HepG2 (cell line): ENCODE measurements at regions not wholly inside any gene's neighbourhood (a gene's known extent, or its start where the extent isn't known, plus 50 kb on each side); places are given as distances from the start of the nearest gene placed in this dataset.

ENCODE experiments used
- EP300 ChIP-seq, 3 experiments: sonication (generic) in 1 of 3; formaldehyde crosslinking in 1 of 3; IDR thresholded peaks; 2 replicates each; pipeline versions ENCODE4 v1.5.1 to v1.6.1; 2011 to 2020; ENCODE audit warnings: low read depth in 2 of 3, low read length in 2 of 3, borderline replicate concordance in 1 of 3, improper control_type of control experiment in 1 of 3, mild to moderate bottlenecking in 1 of 3, missing genetic modification reagents in 1 of 3, moderate library complexity in 1 of 3
- HNRNPK ChIP-seq: fragments of 200-400 bp; formaldehyde crosslinking; IDR thresholded peaks from 2 replicates; pipeline ENCODE4 v1.6.1; 2018; ENCODE audit warnings: low read length, low read depth, moderate library complexity, mild to moderate bottlenecking; ENCODE audit not compliant: poor library complexity, severe bottlenecking
- POLR2A ChIP-seq, 2 experiments: IDR thresholded peaks; 2 replicates each; pipeline ENCODE4 v1.6.1; 2011; ENCODE audit warnings: low read depth in 2 of 2, low read length in 2 of 2, mild to moderate bottlenecking in 1 of 2, moderate library complexity in 1 of 2; ENCODE audit not compliant: insufficient read depth in 1 of 2
- SALL1 ChIP-seq: sonication (generic); formaldehyde crosslinking; IDR thresholded peaks from 2 replicates; pipeline ENCODE4 v1.8.0; 2022; ENCODE audit warnings: mild to moderate bottlenecking, missing genetic modification reagents
- ZNF24 ChIP-seq: fragments of 450-650 bp; IDR thresholded peaks from 2 replicates; pipeline ENCODE4 v1.6.1; 2017; ENCODE audit warnings: antibody characterized with exemption, mild to moderate bottlenecking
- TF ChIP-seq, protein P1 (sequence below): sonication (generic); formaldehyde crosslinking; IDR thresholded peaks from 2 replicates; pipeline ENCODE4 v1.5.1; 2020; ENCODE audit warnings: missing genetic modification reagents, mild to moderate bottlenecking, borderline replicate concordance
- TF ChIP-seq, protein P2 (sequence below): sonication (generic); formaldehyde crosslinking; IDR thresholded peaks from 2 replicates; pipeline ENCODE4 v1.5.0; 2020; ENCODE audit warnings: mild to moderate bottlenecking, missing genetic modification reagents, moderate library complexity
- TF ChIP-seq, protein P3 (sequence below): sonication (generic); formaldehyde crosslinking; IDR thresholded peaks from 2 replicates; pipeline ENCODE4 v1.4.0; 2020; ENCODE audit warnings: missing genetic modification reagents

DNA sequence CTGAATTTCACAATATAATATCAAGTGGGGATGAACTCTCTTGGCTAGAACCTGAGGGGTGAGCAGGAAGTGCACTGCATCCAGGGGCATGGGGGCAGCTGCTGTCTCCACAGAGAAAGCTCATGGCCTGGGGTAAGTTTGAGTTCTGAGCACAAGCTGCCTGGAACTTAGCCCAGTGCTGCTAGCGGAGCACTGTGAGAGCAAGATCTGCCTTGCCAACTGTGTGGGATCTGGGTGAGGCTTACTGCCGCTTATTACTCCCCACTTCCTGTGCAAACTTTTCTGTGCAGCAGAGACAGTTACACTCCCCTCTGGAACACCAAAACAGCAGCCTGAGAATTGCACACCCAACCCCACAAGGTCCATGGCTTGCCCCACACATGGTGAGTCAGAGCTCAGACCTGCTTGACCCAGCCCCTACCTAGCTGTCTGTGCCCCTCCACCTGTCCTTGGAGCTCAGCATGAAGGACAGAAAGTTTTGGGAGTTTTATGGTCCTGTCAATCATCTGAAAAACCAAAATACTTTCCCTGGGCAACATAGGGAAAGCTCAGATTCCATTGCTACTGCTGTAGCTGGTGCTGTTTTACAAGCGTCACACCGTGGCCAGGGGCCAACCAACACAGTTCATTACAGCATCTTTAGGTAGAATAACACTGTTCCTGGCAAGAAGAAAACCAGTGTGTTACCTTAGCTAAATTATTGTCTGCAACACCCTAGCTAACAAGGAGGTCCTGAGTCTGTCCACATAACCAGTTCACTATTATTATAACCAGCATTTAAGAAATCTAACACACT lies 762.1 kb upstream of the NEGR1 start:
- TF ChIP-seq EP300 (IDR thresholded peaks at IDR 0.05; ENCODE audit: low read depth in 2 of 2, low read length in 2 of 2), result no peak
- no peak for TF ChIP-seq EP300 (CRISPR knock-in tag; IDR thresholded peaks at IDR 0.05; ENCODE audit: borderline replicate concordance)
- TF ChIP-seq HNRNPK, result no peak
- TF ChIP-seq, protein P1, sequence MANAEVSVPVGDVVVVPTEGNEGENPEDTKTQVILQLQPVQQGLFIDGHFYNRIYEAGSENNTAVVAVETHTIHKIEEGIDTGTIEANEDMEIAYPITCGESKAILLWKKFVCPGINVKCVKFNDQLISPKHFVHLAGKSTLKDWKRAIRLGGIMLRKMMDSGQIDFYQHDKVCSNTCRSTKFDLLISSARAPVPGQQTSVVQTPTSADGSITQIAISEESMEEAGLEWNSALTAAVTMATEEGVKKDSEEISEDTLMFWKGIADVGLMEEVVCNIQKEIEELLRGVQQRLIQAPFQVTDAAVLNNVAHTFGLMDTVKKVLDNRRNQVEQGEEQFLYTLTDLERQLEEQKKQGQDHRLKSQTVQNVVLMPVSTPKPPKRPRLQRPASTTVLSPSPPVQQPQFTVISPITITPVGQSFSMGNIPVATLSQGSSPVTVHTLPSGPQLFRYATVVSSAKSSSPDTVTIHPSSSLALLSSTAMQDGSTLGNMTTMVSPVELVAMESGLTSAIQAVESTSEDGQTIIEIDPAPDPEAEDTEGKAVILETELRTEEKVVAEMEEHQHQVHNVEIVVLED (CRISPR knock-in tag), result no peak
- TF ChIP-seq, protein P2, sequence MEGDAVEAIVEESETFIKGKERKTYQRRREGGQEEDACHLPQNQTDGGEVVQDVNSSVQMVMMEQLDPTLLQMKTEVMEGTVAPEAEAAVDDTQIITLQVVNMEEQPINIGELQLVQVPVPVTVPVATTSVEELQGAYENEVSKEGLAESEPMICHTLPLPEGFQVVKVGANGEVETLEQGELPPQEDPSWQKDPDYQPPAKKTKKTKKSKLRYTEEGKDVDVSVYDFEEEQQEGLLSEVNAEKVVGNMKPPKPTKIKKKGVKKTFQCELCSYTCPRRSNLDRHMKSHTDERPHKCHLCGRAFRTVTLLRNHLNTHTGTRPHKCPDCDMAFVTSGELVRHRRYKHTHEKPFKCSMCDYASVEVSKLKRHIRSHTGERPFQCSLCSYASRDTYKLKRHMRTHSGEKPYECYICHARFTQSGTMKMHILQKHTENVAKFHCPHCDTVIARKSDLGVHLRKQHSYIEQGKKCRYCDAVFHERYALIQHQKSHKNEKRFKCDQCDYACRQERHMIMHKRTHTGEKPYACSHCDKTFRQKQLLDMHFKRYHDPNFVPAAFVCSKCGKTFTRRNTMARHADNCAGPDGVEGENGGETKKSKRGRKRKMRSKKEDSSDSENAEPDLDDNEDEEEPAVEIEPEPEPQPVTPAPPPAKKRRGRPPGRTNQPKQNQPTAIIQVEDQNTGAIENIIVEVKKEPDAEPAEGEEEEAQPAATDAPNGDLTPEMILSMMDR, result no peak
- TF ChIP-seq ZNF24, result no peak
- no peak for TF ChIP-seq POLR2A (IDR thresholded peaks at IDR 0.05; ENCODE audit: insufficient read depth in 1 of 2, low read depth in 2 of 2, low read length in 2 of 2)
- TF ChIP-seq, protein P3, sequence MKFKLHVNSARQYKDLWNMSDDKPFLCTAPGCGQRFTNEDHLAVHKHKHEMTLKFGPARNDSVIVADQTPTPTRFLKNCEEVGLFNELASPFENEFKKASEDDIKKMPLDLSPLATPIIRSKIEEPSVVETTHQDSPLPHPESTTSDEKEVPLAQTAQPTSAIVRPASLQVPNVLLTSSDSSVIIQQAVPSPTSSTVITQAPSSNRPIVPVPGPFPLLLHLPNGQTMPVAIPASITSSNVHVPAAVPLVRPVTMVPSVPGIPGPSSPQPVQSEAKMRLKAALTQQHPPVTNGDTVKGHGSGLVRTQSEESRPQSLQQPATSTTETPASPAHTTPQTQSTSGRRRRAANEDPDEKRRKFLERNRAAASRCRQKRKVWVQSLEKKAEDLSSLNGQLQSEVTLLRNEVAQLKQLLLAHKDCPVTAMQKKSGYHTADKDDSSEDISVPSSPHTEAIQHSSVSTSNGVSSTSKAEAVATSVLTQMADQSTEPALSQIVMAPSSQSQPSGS (CRISPR knock-in tag), result no peak
- TF ChIP-seq SALL1 (CRISPR knock-in tag), result no peak
